ENCODE measurements at regions not wholly inside any gene's neighbourhood (a gene's known extent, or its start where the extent isn't known, plus 50 kb on each side); places are given as distances from the start of the nearest gene placed in this dataset.
A peak's percentile ranks its signal among the peaks of the same experiment; 100 is the strongest.

- Histone ChIP-seq H3K9ac (no peak overlapping the region), H4K20me1 (ENCODE audit: insufficient read depth) (no peaks in the 10 kb centered on the region), H3K4me3 (no peak overlapping the region), H3F3A (ENCODE audit: insufficient read depth) (no peaks in the 10 kb centered on the region), H3K9me3 (ENCODE audit: low read depth) (no peaks in the 10 kb centered on the region), H2AFZ (peak overlapping the region; percentile 22; the same call in 1 of the 2 replicates), H3K9me2 (ENCODE audit: insufficient read depth) (no peaks in the 10 kb centered on the region; the same call in 1 of the 2 replicates), H3K27ac (no peak overlapping the region), H3K36me3 (ENCODE audit: low read depth) (no peaks in the 10 kb centered on the region), H3K27me3 (replicated peaks; ENCODE audit: insufficient read depth) (no peaks in the 10 kb centered on the region), H3K79me2 (ENCODE audit: insufficient read depth) (no peaks in the 10 kb centered on the region), H3K4me2 (ENCODE audit: unreplicated experiment) (no peak overlapping the region), H3K4me1 (ENCODE audit: insufficient read depth) (no peaks in the 10 kb centered on the region)
- TF ChIP-seq EZH2 (IDR thresholded peaks at IDR 0.05; ENCODE audit: insufficient read depth, poor library complexity, severe bottlenecking) (no peak), EZH2phosphoT487 (IDR thresholded peaks at IDR 0.05; ENCODE audit: insufficient read depth, low read depth) (no peak)
- DNase-seq: peak; percentile 52
- in situ Hi-C loops (cut with MboI): no loop called here
- WGBS, 2 experiments (ENCODE audit: low coverage in 1 of 2, low lambda C conversion rate in 2 of 2, missing lambda C conversion rate in 2 of 2): 42 to 49% methylated on average over 5 of the region's 5 CpGs
Observed at GRCh38 chr6:141610741-141611140, 522.0 kb upstream of the GJE1 start.

GRCh38 chr6:141607956-141608355, 524.8 kb upstream of the GJE1 start:
- H3K27ac ChIP-seq: no peak overlapping the region
- in situ Hi-C loops (cut with MboI): no loop called here
- H3F3A ChIP-seq (ENCODE audit: insufficient read depth): no peaks in the 10 kb centered on the region
- no peaks in the 10 kb centered on the region for H3K4me1 ChIP-seq (ENCODE audit: insufficient read depth)
- H2AFZ ChIP-seq: no peak overlapping the region
- no peak overlapping the region for H3K4me3 ChIP-seq
- H3K9me3 ChIP-seq (ENCODE audit: low read depth): no peaks in the 10 kb centered on the region
- H3K4me2 ChIP-seq (ENCODE audit: unreplicated experiment): no peak overlapping the region
- TF ChIP-seq EZH2 (IDR thresholded peaks at IDR 0.05; ENCODE audit: insufficient read depth, poor library complexity, severe bottlenecking) (no peak), EZH2phosphoT487 (IDR thresholded peaks at IDR 0.05; ENCODE audit: insufficient read depth, low read depth) (no peak)
- H3K79me2 ChIP-seq (ENCODE audit: insufficient read depth): no peaks in the 10 kb centered on the region
- H3K27me3 ChIP-seq (replicated peaks; ENCODE audit: insufficient read depth): no peaks in the 10 kb centered on the region
- DNase-seq: no peak
- 76 to 79% methylated on average over 3 of the region's 3 CpGs for WGBS, 2 experiments (ENCODE audit: low coverage in 1 of 2, low lambda C conversion rate in 2 of 2, missing lambda C conversion rate in 2 of 2)
- H4K20me1 ChIP-seq (ENCODE audit: insufficient read depth): no peaks in the 10 kb centered on the region
- H3K36me3 ChIP-seq (ENCODE audit: low read depth): no peaks in the 10 kb centered on the region
- H3K9ac ChIP-seq: no peak overlapping the region
- no peaks in the 10 kb centered on the region for H3K9me2 ChIP-seq (ENCODE audit: insufficient read depth)

- H4K20me1 ChIP-seq (ENCODE audit: insufficient read depth): no peaks in the 10 kb centered on the region
- no peak for TF ChIP-seq EZH2 (IDR thresholded peaks at IDR 0.05; ENCODE audit: insufficient read depth, poor library complexity, severe bottlenecking)
- no peak for TF ChIP-seq EZH2phosphoT487 (IDR thresholded peaks at IDR 0.05; ENCODE audit: insufficient read depth, low read depth)
- H3F3A ChIP-seq (ENCODE audit: insufficient read depth): no peaks in the 10 kb centered on the region
- H2AFZ ChIP-seq: peak overlapping the region; percentile 41
- no peaks in the 10 kb centered on the region for H3K9me2 ChIP-seq (ENCODE audit: insufficient read depth)
- H3K4me2 ChIP-seq (ENCODE audit: unreplicated experiment): no peak overlapping the region
- no peaks in the 10 kb centered on the region for H3K36me3 ChIP-seq (ENCODE audit: low read depth)
- peak; percentile 46 for DNase-seq
- no peak overlapping the region for H3K27ac ChIP-seq
- H3K79me2 ChIP-seq (ENCODE audit: insufficient read depth): no peaks in the 10 kb centered on the region
- in situ Hi-C loops (cut with MboI): no loop called here
- H3K4me1 ChIP-seq (ENCODE audit: insufficient read depth): no peaks in the 10 kb centered on the region; the same call in 1 of the 2 replicates
- H3K9ac ChIP-seq: no peak overlapping the region
- H3K27me3 ChIP-seq (replicated peaks; ENCODE audit: insufficient read depth): no peaks in the 10 kb centered on the region
- H3K9me3 ChIP-seq (ENCODE audit: low read depth): no peaks in the 10 kb centered on the region
- no peak overlapping the region for H3K4me3 ChIP-seq
Observed at GRCh38 chr6:141598487-141598886, 534.2 kb upstream of the GJE1 start.

- in situ Hi-C loops (cut with MboI): no loop called here
- H3K36me3 ChIP-seq (ENCODE audit: low read depth): no peaks in the 10 kb centered on the region
- H3K4me2 ChIP-seq (ENCODE audit: unreplicated experiment): no peak overlapping the region
Observed at GRCh38 chr6:141594874-141595273, 537.9 kb upstream of the GJE1 start.

GRCh38 chr6:141593311-141593710, 539.4 kb upstream of the GJE1 start:
- Histone ChIP-seq H3F3A (ENCODE audit: insufficient read depth) (peaks cover 4% of the 10 kb centered on the region), H2AFZ (no peak overlapping the region)
- 93 to 95% methylated on average over 2 of the region's 2 CpGs for WGBS, 2 experiments (ENCODE audit: low coverage in 1 of 2, low lambda C conversion rate in 2 of 2, missing lambda C conversion rate in 2 of 2)

More at GRCh38 chr6:141594874-141595273, 537.9 kb upstream of the GJE1 start:
- H3K4me3 ChIP-seq: no peak overlapping the region
- H3K9me2 ChIP-seq (ENCODE audit: insufficient read depth): no peaks in the 10 kb centered on the region
- no peaks in the 10 kb centered on the region for H4K20me1 ChIP-seq (ENCODE audit: insufficient read depth)
- H3K27ac ChIP-seq: no peak overlapping the region
- no peaks in the 10 kb centered on the region; the same call in 1 of the 2 replicates for H3K4me1 ChIP-seq (ENCODE audit: insufficient read depth)
- no peak overlapping the region for H3K9ac ChIP-seq
- H3K79me2 ChIP-seq (ENCODE audit: insufficient read depth): no peaks in the 10 kb centered on the region
- 0 out of 2 replicates have a peak overlapping the region, but pooled peaks have one; percentile 23 for H2AFZ ChIP-seq
- no peaks in the 10 kb centered on the region for H3F3A ChIP-seq (ENCODE audit: insufficient read depth)
- H3K27me3 ChIP-seq (replicated peaks; ENCODE audit: insufficient read depth): no peaks in the 10 kb centered on the region
- DNase-seq: no peak
- TF ChIP-seq EZH2phosphoT487 (IDR thresholded peaks at IDR 0.05; ENCODE audit: insufficient read depth, low read depth): no peak
- no peak for TF ChIP-seq EZH2 (IDR thresholded peaks at IDR 0.05; ENCODE audit: insufficient read depth, poor library complexity, severe bottlenecking)
- H3K9me3 ChIP-seq (ENCODE audit: low read depth): no peaks in the 10 kb centered on the region

More at GRCh38 chr6:141593311-141593710, 539.4 kb upstream of the GJE1 start:
- Histone ChIP-seq H3K4me3 (no peak overlapping the region), H3K4me1 (ENCODE audit: insufficient read depth) (peaks cover 4% of the 10 kb centered on the region; the same call in 1 of the 2 replicates), H3K9me2 (ENCODE audit: insufficient read depth) (no peaks in the 10 kb centered on the region), H3K9me3 (ENCODE audit: low read depth) (no peaks in the 10 kb centered on the region), H3K27me3 (replicated peaks; ENCODE audit: insufficient read depth) (no peaks in the 10 kb centered on the region), H3K79me2 (ENCODE audit: insufficient read depth) (no peaks in the 10 kb centered on the region), H3K36me3 (ENCODE audit: low read depth) (0 out of 2 replicates have a peak, but pooled peaks cover 4% of the 10 kb centered on the region), H3K9ac (no peak overlapping the region), H4K20me1 (ENCODE audit: insufficient read depth) (no peaks in the 10 kb centered on the region), H3K4me2 (ENCODE audit: unreplicated experiment) (no peak overlapping the region), H3K27ac (no peak overlapping the region)
- DNase-seq: no peak
- TF ChIP-seq EZH2phosphoT487 (IDR thresholded peaks at IDR 0.05; ENCODE audit: insufficient read depth, low read depth) (no peak), EZH2 (IDR thresholded peaks at IDR 0.05; ENCODE audit: insufficient read depth, poor library complexity, severe bottlenecking) (no peak)
- in situ Hi-C loops (cut with MboI): no loop called here

Measured in GM23248 (cell line).